MM.1S (cell line): ENCODE measurements at regions not wholly inside any gene's neighbourhood (a gene's known extent, or its start where the extent isn't known, plus 50 kb on each side); places are given as distances from the start of the nearest gene placed in this dataset.

Experiments
- DNase-seq: peaks from one replicate; pipeline ENCODE4 v3.0.0-alpha.2; 2015
- H2AFZ ChIP-seq: fragments of 300-600 bp; sonication (generic); 2 replicates; pipeline ENCODE4 v1.6.0; 2016; ENCODE audit warnings: antibody characterized with exemption, low read length
- H3F3A ChIP-seq: fragments of 300-600 bp; sonication (generic); 2 replicates; pipeline ENCODE4 v1.6.1; 2016; ENCODE audit warnings: mild to moderate bottlenecking, antibody characterized with exemption, low read length, moderate library complexity, mixed read lengths; ENCODE audit not compliant: insufficient read depth
- H3K27ac ChIP-seq: fragments of 300-600 bp; sonication (generic); 2 replicates; pipeline ENCODE4 v1.5.1; 2016; ENCODE audit warnings: mild to moderate bottlenecking, low read length
- H3K27me3 ChIP-seq: fragments of 300-600 bp; sonication (generic); replicated peaks from 2 replicates; pipeline ENCODE4 v1.6.0; 2016; ENCODE audit warnings: low read length; ENCODE audit not compliant: insufficient read depth
- H3K36me3 ChIP-seq: fragments of 300-600 bp; sonication (generic); replicated peaks from 2 replicates; pipeline ENCODE4 v1.6.1; 2016; ENCODE audit warnings: mild to moderate bottlenecking, low read length, mixed read lengths; ENCODE audit not compliant: insufficient read depth
- H3K4me1 ChIP-seq: fragments of 300-600 bp; sonication (generic); 2 replicates; pipeline ENCODE4 v1.6.1; 2016; ENCODE audit warnings: low read length, mixed read lengths
- H3K4me2 ChIP-seq: fragments of 300-600 bp; sonication (generic); 2 replicates; pipeline ENCODE4 v1.6.0; 2016; ENCODE audit warnings: low read depth, low read length
- H3K4me3 ChIP-seq: fragments of 300-600 bp; sonication (generic); 2 replicates; pipeline ENCODE4 v1.5.1; 2016; ENCODE audit warnings: low read length, mixed read lengths
- H3K79me2 ChIP-seq: fragments of 300-600 bp; sonication (generic); 2 replicates; pipeline ENCODE4 v1.6.1; 2016; ENCODE audit warnings: mixed run types, low read length, mixed read lengths
- H3K9ac ChIP-seq: fragments of 300-600 bp; sonication (generic); 2 replicates; pipeline ENCODE4 v1.6.1; 2016; ENCODE audit warnings: low read length, mixed read lengths
- H3K9me2 ChIP-seq: fragments of 300-600 bp; sonication (generic); replicated peaks from 2 replicates; pipeline ENCODE4 v1.6.1; 2016; ENCODE audit warnings: mild to moderate bottlenecking, low read length, mixed read lengths; ENCODE audit not compliant: insufficient read depth
- H3K9me3 ChIP-seq: fragments of 300-600 bp; sonication (generic); replicated peaks from 2 replicates; pipeline ENCODE4 v1.6.1; 2016; ENCODE audit warnings: mild to moderate bottlenecking, low read length, mixed read lengths; ENCODE audit not compliant: insufficient read depth
- H4K20me1 ChIP-seq: fragments of 300-600 bp; sonication (generic); 2 replicates; pipeline ENCODE4 v1.6.1; 2016; ENCODE audit warnings: mild to moderate bottlenecking, low read length, moderate library complexity, mixed read lengths; ENCODE audit not compliant: insufficient read depth
- EZH2 ChIP-seq: fragments of 300-600 bp; sonication (generic); optimal IDR thresholded peaks from 2 replicates; pipeline ENCODE3; 2017; ENCODE audit warnings: low read depth, mild to moderate bottlenecking, antibody characterized with exemption, low read length, mixed read lengths
- EZH2phosphoT487 ChIP-seq: fragments of 300-600 bp; sonication (generic); IDR thresholded peaks from 2 replicates; pipeline ENCODE4 v1.6.1; 2018; ENCODE audit warnings: antibody characterized with exemption, low read length
- TF ChIP-seq, protein P1 (sequence below): fragments of 300-600 bp; sonication (generic); IDR thresholded peaks from 2 replicates; pipeline ENCODE4 v1.5.1; 2016; ENCODE audit warnings: antibody characterized with exemption, low read length, mixed read lengths

DNA sequence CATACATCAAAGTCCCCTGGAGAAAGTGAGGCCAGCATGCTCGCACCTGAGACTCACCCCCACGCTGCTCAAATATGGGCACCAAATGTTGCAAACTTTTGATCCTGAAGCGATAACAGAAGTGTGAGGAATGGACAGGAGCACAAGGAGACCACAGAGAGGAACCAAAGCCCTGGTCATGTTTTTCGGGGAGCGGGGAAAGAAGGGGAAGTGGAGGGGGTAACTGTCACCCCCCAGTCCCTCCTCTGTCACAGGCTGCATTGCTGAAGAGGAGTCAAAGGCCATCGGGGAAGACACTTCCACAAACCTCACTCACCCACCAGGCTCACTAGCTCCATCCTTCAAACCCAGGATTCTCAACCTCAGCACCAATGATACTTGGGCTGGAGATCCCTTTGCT lies 182.4 kb downstream of the UACA start:
- H3K9ac ChIP-seq, result no peak overlapping the region
- no peak for DNase-seq
- no peak overlapping the region for H3K4me2 ChIP-seq
- H3F3A ChIP-seq, result no peaks in the 10 kb centered on the region
- no peaks in the 10 kb centered on the region for H3K79me2 ChIP-seq
- H4K20me1 ChIP-seq, result no peaks in the 10 kb centered on the region
- TF ChIP-seq EZH2phosphoT487 (no peak), EZH2 (no peak)
- TF ChIP-seq, protein P1, sequence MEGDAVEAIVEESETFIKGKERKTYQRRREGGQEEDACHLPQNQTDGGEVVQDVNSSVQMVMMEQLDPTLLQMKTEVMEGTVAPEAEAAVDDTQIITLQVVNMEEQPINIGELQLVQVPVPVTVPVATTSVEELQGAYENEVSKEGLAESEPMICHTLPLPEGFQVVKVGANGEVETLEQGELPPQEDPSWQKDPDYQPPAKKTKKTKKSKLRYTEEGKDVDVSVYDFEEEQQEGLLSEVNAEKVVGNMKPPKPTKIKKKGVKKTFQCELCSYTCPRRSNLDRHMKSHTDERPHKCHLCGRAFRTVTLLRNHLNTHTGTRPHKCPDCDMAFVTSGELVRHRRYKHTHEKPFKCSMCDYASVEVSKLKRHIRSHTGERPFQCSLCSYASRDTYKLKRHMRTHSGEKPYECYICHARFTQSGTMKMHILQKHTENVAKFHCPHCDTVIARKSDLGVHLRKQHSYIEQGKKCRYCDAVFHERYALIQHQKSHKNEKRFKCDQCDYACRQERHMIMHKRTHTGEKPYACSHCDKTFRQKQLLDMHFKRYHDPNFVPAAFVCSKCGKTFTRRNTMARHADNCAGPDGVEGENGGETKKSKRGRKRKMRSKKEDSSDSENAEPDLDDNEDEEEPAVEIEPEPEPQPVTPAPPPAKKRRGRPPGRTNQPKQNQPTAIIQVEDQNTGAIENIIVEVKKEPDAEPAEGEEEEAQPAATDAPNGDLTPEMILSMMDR, result no peak
- H2AFZ ChIP-seq, result no peak overlapping the region
- no peaks in the 10 kb centered on the region for H3K9me3 ChIP-seq
- H3K27me3 ChIP-seq, result no peaks in the 10 kb centered on the region
- H3K4me1 ChIP-seq, result no peaks in the 10 kb centered on the region
- no peaks in the 10 kb centered on the region for H3K9me2 ChIP-seq
- no peak overlapping the region for H3K27ac ChIP-seq
- H3K36me3 ChIP-seq, result no peaks in the 10 kb centered on the region
- no peak overlapping the region for H3K4me3 ChIP-seq

DNA sequence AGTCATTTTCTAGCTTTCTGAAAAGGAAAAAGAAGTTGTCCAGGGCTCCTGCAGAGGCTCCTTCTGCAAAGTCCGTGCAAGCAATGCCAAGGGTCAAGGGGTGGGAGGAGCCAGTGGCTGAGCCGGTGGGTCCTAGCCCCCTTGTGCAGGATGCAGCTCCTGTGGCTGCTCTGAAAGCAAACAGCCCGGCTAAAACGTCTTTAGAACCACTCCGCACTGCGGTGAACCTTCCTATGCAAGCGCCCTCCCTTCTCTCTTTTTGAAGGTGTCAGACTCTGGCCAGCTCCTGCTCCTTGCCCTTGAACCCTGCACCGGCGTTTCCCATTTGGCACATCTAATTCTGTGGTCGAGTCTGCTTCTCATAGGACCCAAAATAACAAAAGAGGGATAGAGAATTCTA lies 183.1 kb downstream of the UACA start:
- H3K4me1 ChIP-seq, result no peaks in the 10 kb centered on the region
- H3K9ac ChIP-seq, result no peak overlapping the region
- no peak overlapping the region for H2AFZ ChIP-seq
- no peak overlapping the region for H3K4me3 ChIP-seq
- no peaks in the 10 kb centered on the region for H3K79me2 ChIP-seq
- no peak for DNase-seq
- no peaks in the 10 kb centered on the region for H3F3A ChIP-seq
- H3K9me3 ChIP-seq, result no peaks in the 10 kb centered on the region
- no peaks in the 10 kb centered on the region for H3K27me3 ChIP-seq
- no peaks in the 10 kb centered on the region for H4K20me1 ChIP-seq
- H3K4me2 ChIP-seq, result no peak overlapping the region
- no peaks in the 10 kb centered on the region for H3K9me2 ChIP-seq
- no peak overlapping the region for H3K27ac ChIP-seq
- H3K36me3 ChIP-seq, result no peaks in the 10 kb centered on the region
- TF ChIP-seq EZH2phosphoT487, result no peak
- TF ChIP-seq, protein P1, result no peak
- no peak for TF ChIP-seq EZH2

DNA sequence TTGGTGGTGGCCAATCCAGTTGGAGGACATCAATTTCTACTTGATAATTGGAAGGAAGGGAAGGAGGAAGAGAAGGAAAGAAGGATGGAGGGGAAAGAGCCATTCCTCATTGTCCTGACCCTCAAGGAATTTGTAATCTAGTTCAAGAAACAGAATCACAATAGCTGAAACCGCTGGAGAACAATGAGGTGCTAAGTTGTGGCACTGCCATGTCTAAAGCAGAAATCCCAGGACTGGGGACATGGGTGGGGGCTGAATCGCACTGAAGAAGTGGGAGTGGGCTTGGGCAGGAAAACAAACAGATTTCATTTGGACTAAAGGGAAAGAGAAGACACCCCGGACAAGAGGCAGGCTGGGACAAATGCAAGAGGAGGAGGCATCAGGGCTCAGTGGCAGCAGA lies 183.6 kb downstream of the UACA start:
- Histone ChIP-seq H4K20me1 (no peaks in the 10 kb centered on the region), H3K9me3 (no peaks in the 10 kb centered on the region), H3K27ac (no peak overlapping the region), H3K79me2 (no peaks in the 10 kb centered on the region), H3K27me3 (no peaks in the 10 kb centered on the region), H3K36me3 (no peaks in the 10 kb centered on the region), H3K4me2 (no peak overlapping the region), H2AFZ (no peak overlapping the region), H3K4me1 (no peaks in the 10 kb centered on the region), H3K9ac (no peak overlapping the region), H3F3A (no peaks in the 10 kb centered on the region), H3K9me2 (no peaks in the 10 kb centered on the region), H3K4me3 (no peak overlapping the region)
- TF ChIP-seq EZH2phosphoT487 (no peak), EZH2 (no peak)
- TF ChIP-seq, protein P1, result no peak
- DNase-seq, result no peak

DNA sequence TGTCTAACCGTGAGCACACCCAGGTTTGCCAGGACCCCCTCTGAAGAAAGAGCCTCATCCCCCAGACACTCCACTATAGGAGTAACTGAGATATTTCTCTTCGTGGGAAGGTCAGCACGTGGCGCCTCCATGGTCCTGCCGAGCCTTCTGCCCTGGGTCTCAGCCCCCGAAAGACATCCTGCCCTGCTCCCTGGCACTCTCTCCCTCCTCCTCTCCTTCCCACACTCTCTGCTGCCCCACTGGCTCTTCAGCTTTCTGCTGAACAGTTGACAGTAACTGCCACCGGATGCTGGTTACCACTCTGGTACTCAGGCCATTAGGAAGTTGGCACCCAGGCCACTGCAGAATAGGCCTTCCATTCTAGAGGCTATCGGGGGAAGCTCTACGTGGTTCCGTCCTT lies 185.2 kb downstream of the UACA start:
- H3K4me1 ChIP-seq, result no peaks in the 10 kb centered on the region
- H3K27ac ChIP-seq, result no peak overlapping the region
- H3K27me3 ChIP-seq, result no peaks in the 10 kb centered on the region
- H4K20me1 ChIP-seq, result no peaks in the 10 kb centered on the region
- H3K36me3 ChIP-seq, result no peaks in the 10 kb centered on the region
- no peak overlapping the region for H2AFZ ChIP-seq
- DNase-seq, result no peak
- no peak overlapping the region for H3K9ac ChIP-seq
- no peak for TF ChIP-seq EZH2phosphoT487
- TF ChIP-seq, protein P1, result no peak
- H3K4me2 ChIP-seq, result no peak overlapping the region
- no peaks in the 10 kb centered on the region for H3F3A ChIP-seq
- no peaks in the 10 kb centered on the region for H3K9me3 ChIP-seq
- no peak overlapping the region for H3K4me3 ChIP-seq
- no peaks in the 10 kb centered on the region for H3K79me2 ChIP-seq
- no peaks in the 10 kb centered on the region for H3K9me2 ChIP-seq
